Upper lobe of left lung (tissue), 4 donors: ENCODE measurements at regions not wholly inside any gene's neighbourhood (a gene's known extent, or its start where the extent isn't known, plus 50 kb on each side); places are given as distances from the start of the nearest gene placed in this dataset.

ENCODE experiments used
- EP300 ChIP-seq, 4 donors: sonication (generic); formaldehyde crosslinking; IDR thresholded peaks; one replicate each; pipeline ENCODE4 v1.5.1; 2017; ENCODE audit warnings: antibody characterized with exemption in 4 of 4, control low read depth in 2 of 4
- TF ChIP-seq, protein P1 (sequence below), 6 experiments: fragments of 450-650 bp in 4 of 6; fragments of 200-600 bp in 2 of 6; sonication (generic) in 2 of 6; IDR thresholded peaks; one replicate each; pipeline ENCODE4 v1.5.1; 2016 to 2019; ENCODE audit warnings: antibody characterized with exemption in 6 of 6

DNA sequence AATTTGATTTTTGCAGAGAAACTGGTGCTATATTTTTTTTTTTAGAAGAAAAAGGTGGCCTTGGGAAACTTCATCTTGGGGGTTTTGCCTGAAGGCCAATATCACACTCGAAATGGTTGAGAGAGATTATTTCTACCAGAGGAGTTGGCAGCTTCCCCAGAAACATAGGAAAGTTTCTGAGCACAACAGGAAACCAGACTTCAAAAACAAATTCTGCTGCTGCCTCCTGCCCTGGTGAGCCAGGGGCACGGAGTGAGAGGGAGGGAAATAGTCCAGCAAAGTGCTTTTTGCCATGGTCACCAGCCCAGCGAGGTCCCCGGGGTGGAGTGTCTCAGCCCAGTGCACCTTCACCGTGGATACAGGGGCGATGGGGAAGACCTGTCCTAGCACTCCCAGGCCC lies 61.1 kb downstream of the FOXI2 start:
- no peak for TF ChIP-seq EP300 (IDR thresholded peaks at IDR 0.05)
- TF ChIP-seq, protein P1, sequence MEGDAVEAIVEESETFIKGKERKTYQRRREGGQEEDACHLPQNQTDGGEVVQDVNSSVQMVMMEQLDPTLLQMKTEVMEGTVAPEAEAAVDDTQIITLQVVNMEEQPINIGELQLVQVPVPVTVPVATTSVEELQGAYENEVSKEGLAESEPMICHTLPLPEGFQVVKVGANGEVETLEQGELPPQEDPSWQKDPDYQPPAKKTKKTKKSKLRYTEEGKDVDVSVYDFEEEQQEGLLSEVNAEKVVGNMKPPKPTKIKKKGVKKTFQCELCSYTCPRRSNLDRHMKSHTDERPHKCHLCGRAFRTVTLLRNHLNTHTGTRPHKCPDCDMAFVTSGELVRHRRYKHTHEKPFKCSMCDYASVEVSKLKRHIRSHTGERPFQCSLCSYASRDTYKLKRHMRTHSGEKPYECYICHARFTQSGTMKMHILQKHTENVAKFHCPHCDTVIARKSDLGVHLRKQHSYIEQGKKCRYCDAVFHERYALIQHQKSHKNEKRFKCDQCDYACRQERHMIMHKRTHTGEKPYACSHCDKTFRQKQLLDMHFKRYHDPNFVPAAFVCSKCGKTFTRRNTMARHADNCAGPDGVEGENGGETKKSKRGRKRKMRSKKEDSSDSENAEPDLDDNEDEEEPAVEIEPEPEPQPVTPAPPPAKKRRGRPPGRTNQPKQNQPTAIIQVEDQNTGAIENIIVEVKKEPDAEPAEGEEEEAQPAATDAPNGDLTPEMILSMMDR (IDR thresholded peaks at IDR 0.05) = no peak
